Osteoblast (primary cell): ENCODE measurements at regions not wholly inside any gene's neighbourhood (a gene's known extent, or its start where the extent isn't known, plus 50 kb on each side); places are given as distances from the start of the nearest gene placed in this dataset.

ENCODE experiments used
- DNase-seq: peaks from one replicate; pipeline ENCODE4 v3.0.0; 2011; ENCODE audit warnings: low spot score, mixed read lengths; ENCODE audit not compliant: insufficient read length; ENCODE audit errors: missing footprints
- H2AFZ ChIP-seq: 2 replicates; pipeline ENCODE4 v1.6.0; 2011; ENCODE audit warnings: mild to moderate bottlenecking, low read length
- H3K27ac ChIP-seq: 2 replicates; pipeline ENCODE4 v1.5.1; 2011; ENCODE audit warnings: mild to moderate bottlenecking, low read depth, low read length, moderate library complexity
- H3K27me3 ChIP-seq: 2 replicates; pipeline ENCODE4 v1.6.0; 2012; ENCODE audit warnings: mild to moderate bottlenecking, control low read depth, inconsistent platforms, low read length, moderate library complexity; ENCODE audit not compliant: insufficient read depth
- H3K36me3 ChIP-seq: 2 replicates; pipeline ENCODE4 v1.5.1; 2011; ENCODE audit warnings: mild to moderate bottlenecking, low read length, control low read depth, moderate library complexity; ENCODE audit not compliant: insufficient read depth
- H3K4me1 ChIP-seq: 2 replicates; pipeline ENCODE4 v1.5.1; 2011; ENCODE audit warnings: mild to moderate bottlenecking, low read length, control low read depth, moderate library complexity; ENCODE audit not compliant: insufficient read depth
- H3K4me2 ChIP-seq: 2 replicates; pipeline ENCODE4 v1.6.0; 2011; ENCODE audit warnings: mild to moderate bottlenecking, low read length; ENCODE audit not compliant: insufficient read depth
- H3K4me3 ChIP-seq: fragments of 200-600 bp; sonication (generic); 3 replicates; pipeline ENCODE4 v1.5.1; 2012; ENCODE audit warnings: mild to moderate bottlenecking, low read length, inconsistent platforms; ENCODE audit not compliant: insufficient read depth
- H3K79me2 ChIP-seq: 2 replicates; pipeline ENCODE4 v1.6.0; 2012; ENCODE audit warnings: mild to moderate bottlenecking, low read length, control low read depth, inconsistent platforms; ENCODE audit not compliant: insufficient read depth
- H3K9me3 ChIP-seq: 2 replicates; pipeline ENCODE4 v1.5.1; 2011; ENCODE audit warnings: low read depth, low read length, control low read depth
- H4K20me1 ChIP-seq: 2 replicates; pipeline ENCODE4 v1.6.0; 2012; ENCODE audit warnings: mild to moderate bottlenecking, low read length, control low read depth; ENCODE audit not compliant: insufficient read depth
- TF ChIP-seq, protein P1 (sequence below): IDR thresholded peaks from 2 replicates; pipeline ENCODE4 v1.5.1; 2011; ENCODE audit warnings: mild to moderate bottlenecking, low read depth, low read length, moderate library complexity; ENCODE audit errors: extremely low read depth

DNA sequence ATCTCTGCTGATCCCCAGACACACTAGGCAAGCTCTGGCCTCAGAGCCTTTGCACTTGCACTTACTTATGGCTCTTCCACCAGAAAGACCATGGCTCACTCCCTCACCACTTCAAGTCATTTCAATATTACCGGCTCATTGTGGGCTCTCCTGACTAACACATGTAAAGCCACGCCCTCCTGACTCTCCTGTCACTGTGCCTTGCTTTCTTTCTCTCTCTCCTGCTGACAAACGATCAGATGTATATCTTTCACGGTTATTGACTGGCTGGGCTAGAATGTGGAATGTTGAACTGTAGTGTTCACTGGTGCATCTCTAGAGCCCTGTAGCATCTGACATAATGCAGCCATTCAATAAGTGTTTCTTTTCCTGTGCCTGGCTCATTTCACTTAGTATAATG is 425.1 kb downstream of the RAB28 start:
- no peak overlapping the region for H3K4me3 ChIP-seq
- H2AFZ ChIP-seq, result no peak overlapping the region
- no peaks in the 10 kb centered on the region for H3K27me3 ChIP-seq
- no peaks in the 10 kb centered on the region for H3K4me1 ChIP-seq
- TF ChIP-seq, protein P1, sequence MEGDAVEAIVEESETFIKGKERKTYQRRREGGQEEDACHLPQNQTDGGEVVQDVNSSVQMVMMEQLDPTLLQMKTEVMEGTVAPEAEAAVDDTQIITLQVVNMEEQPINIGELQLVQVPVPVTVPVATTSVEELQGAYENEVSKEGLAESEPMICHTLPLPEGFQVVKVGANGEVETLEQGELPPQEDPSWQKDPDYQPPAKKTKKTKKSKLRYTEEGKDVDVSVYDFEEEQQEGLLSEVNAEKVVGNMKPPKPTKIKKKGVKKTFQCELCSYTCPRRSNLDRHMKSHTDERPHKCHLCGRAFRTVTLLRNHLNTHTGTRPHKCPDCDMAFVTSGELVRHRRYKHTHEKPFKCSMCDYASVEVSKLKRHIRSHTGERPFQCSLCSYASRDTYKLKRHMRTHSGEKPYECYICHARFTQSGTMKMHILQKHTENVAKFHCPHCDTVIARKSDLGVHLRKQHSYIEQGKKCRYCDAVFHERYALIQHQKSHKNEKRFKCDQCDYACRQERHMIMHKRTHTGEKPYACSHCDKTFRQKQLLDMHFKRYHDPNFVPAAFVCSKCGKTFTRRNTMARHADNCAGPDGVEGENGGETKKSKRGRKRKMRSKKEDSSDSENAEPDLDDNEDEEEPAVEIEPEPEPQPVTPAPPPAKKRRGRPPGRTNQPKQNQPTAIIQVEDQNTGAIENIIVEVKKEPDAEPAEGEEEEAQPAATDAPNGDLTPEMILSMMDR, result no peak
- no peaks in the 10 kb centered on the region for H4K20me1 ChIP-seq
- no peak overlapping the region for H3K4me2 ChIP-seq
- DNase-seq, result no peak
- no peaks in the 10 kb centered on the region for H3K36me3 ChIP-seq
- H3K27ac ChIP-seq, result no peak overlapping the region
- no peaks in the 10 kb centered on the region for H3K9me3 ChIP-seq
- no peaks in the 10 kb centered on the region for H3K79me2 ChIP-seq

GRCh38 chr4:13056630-13057189 is 427.4 kb downstream of the RAB28 start:
- no peak overlapping the region for H3K27ac ChIP-seq
- H3K79me2 ChIP-seq, result no peaks in the 10 kb centered on the region
- no peaks in the 10 kb centered on the region for H3K27me3 ChIP-seq
- H3K4me1 ChIP-seq, result no peaks in the 10 kb centered on the region
- no peaks in the 10 kb centered on the region for H4K20me1 ChIP-seq
- TF ChIP-seq, protein P1, result no peak
- no peak overlapping the region for H3K4me2 ChIP-seq
- H3K9me3 ChIP-seq, result no peaks in the 10 kb centered on the region
- no peak for DNase-seq
- no peaks in the 10 kb centered on the region for H3K36me3 ChIP-seq
- H3K4me3 ChIP-seq, result no peak overlapping the region
- no peak overlapping the region for H2AFZ ChIP-seq

- TF ChIP-seq, protein P1, result no peak
- no peaks in the 10 kb centered on the region for H3K27me3 ChIP-seq
Measured at GRCh38 chr4:13054420-13054970, 429.6 kb downstream of the RAB28 start.

GRCh38 chr4:13047591-13047990 is 436.5 kb downstream of the RAB28 start:
- Histone ChIP-seq H3K4me2 (no peak overlapping the region), H4K20me1 (no peaks in the 10 kb centered on the region), H3K9me3 (peaks cover 2% of the 10 kb centered on the region), H3K4me1 (no peaks in the 10 kb centered on the region), H3K27me3 (no peaks in the 10 kb centered on the region), H3K79me2 (no peaks in the 10 kb centered on the region), H3K4me3 (no peak overlapping the region), H3K36me3 (no peaks in the 10 kb centered on the region), H2AFZ (no peak overlapping the region), H3K27ac (no peak overlapping the region)
- DNase-seq, result no peak
- TF ChIP-seq, protein P1, result no peak

More at GRCh38 chr4:13054420-13054970, 429.6 kb downstream of the RAB28 start:
- H4K20me1 ChIP-seq, result no peaks in the 10 kb centered on the region
- H3K4me2 ChIP-seq, result no peak overlapping the region
- H3K4me1 ChIP-seq, result no peaks in the 10 kb centered on the region
- H3K27ac ChIP-seq, result no peak overlapping the region
- DNase-seq, result no peak
- H3K36me3 ChIP-seq, result no peaks in the 10 kb centered on the region
- H3K4me3 ChIP-seq, result no peak overlapping the region
- H3K79me2 ChIP-seq, result no peaks in the 10 kb centered on the region
- no peak overlapping the region for H2AFZ ChIP-seq
- H3K9me3 ChIP-seq, result no peaks in the 10 kb centered on the region
